HPDE6-E6E7 (cell line): ENCODE measurements at regions not wholly inside any gene's neighbourhood (a gene's known extent, or its start where the extent isn't known, plus 50 kb on each side); places are given as distances from the start of the nearest gene placed in this dataset.

Source experiments
- DNase-seq: peaks from one replicate; pipeline ENCODE4 v3.0.0; 2011; ENCODE audit warnings: missing footprints; ENCODE audit errors: extremely low spot score

DNA sequence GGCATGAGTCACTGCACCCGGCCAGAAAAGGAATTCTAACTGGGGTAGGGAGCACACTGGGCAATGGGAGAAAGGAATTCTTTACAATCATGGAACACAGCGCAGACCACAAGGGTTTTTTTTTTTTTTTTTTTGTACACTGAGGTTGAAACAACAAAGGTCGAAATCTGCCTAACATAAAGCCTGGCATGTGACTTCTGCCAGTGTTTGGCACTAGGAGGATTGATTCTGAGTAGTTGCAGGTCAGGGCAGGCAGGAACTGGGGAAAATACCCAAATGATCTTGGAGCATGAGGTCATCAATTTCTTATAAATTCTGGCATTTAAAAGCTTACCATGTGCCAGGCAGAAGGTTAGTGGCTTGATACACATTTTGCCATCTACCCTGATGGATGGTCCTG lies 202.0 kb upstream of the SNX19 start:
- no peak for DNase-seq

DNA sequence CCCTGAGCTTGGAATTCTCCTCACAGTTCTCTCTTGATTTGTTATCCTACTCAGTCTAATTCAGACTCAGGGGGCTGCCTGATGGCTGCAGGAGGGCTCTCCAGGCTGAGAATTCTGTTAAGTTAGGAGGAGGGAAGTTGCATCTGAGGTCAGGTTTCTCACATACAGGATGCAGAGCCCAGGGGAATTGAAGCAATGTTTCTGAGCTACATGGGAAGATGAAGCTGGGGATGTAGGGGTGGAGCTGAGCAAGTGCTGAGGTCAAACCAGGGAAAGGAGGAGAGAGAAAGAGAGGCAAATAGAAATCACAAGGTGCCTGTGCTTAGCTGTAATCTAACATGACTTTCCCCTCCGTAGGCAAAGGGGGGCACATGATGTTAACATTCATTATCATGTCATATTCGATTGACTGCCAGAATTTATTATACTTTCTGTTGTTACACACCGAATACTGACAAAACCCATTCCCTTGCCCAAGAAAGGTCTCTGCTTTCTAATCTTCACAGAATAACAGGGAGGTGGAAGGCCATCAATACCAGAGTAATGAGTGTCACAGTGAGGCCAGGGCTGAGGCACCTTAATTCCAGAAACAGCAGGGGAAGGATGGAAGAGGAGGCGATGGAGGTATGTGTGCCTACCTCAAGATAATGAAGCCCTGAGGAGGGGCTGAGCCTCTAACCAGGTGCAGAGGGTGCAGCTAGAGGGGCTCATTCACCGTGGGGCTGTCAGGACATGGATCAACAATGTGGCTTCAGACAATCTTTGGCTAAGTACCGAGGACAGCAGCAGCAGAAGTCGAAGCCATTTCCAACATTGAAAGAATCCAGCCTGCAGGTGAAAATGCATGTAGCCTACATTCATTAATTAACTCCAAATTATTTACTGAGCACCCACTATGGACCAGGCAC lies 205.4 kb upstream of the SNX19 start:
- DNase-seq: no peak

DNA sequence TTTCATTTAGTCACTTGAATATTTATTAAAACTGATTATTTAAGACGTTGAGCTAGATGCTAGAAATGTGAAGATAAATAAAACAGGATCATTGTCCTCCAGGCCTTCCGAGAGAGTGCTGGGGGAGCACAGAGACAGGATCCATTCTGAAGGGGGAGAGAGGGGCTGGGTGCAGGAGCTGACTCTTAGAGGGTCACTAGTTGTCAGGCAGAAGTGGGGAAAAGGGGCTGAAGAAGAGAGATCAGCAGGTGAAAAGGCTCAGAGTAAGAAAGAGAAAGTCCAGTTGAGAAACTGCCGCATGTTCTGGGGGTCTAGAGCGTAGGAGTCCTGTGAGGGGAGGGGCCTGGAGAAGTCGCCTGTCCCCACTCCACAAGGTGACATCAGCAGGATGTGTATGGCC lies 206.2 kb upstream of the SNX19 start:
- DNase-seq: no peak

DNA sequence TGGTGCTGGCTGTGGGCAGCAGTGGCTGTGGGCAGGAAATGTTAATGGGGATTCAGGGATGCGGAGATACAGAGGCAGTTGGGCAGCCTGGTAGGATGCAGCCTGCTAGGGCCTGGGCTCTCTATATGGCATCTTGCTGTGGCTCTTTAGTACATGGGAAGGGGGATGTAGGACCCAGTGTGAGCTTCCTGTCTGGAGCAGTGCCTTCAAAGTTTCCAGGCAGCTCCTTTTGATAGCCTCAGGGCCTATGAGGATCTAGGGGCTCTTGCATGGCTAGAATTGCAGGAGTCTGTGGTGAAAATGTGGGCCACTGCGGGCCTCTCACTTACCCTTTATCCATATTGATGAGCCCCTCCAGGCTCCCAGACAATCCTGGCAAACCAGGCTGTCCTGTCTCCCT lies 213.2 kb upstream of the SNX19 start:
- DNase-seq: no peak

DNA sequence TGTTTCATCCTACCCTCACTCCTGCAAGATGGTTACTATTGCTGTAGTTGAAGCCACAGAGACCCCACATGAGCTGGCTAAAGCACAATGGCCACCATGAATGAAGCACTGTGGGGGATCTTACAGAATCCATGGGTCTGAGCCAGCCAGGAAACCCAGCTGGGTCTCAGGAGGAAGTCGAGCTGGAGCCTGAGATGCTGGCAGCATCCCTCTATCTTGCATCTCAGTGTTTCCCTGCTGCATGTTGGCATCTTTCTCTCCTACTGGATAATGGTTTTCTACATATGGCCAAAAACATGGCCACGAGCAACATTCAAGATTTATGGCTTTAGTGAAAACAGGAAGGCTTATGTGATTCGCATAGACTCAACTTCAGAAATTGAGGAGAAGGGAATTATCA lies 219.3 kb upstream of the SNX19 start:
- DNase-seq: no peak

DNA sequence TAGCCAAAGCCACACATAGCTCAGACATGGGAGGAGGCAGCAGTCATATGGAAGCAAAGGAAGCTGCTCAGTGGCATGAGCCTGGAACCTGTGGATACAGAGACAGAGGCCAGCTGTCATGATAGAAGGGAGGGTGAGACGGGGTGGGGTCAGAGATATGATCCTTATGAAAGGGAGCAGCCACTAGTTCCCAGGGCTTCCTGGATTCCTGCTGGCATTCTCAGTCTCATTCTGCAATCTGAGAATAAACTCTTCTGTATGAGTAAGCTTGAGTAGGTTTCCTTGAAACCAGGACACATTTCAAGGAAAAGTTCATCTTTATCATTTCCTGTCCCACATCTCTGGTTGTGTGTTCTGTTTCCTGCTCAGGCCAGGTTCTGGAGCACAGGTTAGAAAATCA lies 220.2 kb upstream of the SNX19 start:
- no peak for DNase-seq

DNA sequence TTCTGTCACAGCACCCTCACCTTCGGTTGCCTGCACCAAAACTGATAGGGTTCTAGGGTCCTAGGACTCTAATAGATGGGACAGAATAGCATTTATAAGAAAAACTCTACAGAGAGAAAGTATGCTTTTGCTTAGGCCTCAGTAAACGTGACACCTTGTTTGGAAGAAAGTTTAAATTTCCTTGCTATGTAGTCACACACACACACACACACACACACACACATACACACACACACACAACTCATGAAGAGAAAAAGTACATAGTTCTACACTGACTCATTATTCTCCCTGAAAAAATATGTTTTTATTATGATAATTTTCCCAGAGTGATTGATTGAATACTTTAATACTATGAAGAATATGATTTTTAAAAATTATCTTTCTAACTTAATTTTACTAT lies 220.8 kb upstream of the SNX19 start:
- DNase-seq: no peak

DNA sequence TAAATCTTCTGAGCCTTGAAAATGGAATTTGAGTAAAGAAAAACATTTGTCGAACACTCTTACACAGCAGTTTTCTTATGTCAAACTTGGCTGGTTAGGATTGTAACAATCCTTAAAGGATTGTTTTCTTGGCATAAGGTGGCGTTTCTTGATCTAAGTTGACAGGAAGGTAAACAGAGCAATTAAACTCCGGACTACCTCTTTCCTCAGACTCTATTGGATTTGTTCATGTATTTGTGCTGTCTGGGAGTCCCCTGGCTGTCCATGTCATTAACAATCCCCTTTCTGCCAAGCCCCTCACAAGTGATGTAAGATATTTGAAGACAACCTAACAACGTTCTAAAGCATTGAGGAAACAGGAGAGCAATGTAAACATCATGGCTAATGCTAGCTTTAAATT lies 222.5 kb upstream of the SNX19 start:
- no peak for DNase-seq

DNA sequence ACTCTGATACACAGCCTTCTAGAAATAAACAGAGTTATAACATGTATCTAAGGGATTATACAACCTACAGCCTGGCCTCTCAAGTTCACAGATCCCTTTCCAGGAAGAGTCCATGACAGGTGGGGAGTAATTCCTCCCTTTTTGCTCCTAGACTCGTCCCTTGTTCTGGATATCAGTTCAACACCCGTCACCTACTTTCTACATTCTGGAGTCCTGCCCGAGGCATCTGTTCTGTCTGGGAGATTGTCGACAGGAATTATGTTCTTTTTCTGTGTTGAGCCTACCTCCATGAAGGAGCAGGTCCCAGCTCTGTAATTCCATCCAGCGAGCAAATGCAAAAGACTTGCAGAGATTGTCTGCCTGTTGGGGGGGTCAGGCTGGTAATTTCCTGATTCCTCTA lies 224.6 kb upstream of the NTM start:
- DNase-seq: no peak

DNA sequence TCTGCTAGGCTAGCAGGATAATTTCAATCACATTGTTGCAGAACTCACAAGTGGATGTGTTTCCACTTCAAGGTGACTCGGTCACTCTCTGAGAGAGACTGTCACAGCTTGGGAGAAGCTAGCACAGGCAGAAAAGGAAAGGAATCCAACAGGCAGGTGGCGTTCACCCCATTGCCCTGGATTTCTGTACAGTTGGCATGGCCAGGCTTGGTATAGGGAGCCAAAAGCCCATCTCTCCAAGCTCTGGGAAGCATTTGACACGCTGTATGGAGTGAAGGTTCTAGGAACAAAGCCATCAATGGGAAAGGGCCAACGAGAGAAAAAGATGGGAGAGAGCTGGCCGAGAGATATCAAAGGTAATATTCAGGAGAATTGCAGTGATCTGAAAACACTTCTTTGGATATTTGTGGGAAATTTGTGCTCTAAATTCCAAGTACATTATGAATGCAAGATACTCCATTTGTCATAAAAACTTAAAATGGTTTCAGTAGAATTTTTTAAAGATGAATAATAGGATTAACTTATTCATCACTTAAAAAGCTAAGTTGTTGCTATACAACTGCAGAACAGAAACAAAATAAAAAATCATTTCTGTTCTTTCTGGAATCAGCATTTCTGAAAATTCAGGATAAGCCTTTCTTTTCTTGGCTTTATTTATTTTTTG lies 223.5 kb upstream of the NTM start:
- DNase-seq: no peak

DNA sequence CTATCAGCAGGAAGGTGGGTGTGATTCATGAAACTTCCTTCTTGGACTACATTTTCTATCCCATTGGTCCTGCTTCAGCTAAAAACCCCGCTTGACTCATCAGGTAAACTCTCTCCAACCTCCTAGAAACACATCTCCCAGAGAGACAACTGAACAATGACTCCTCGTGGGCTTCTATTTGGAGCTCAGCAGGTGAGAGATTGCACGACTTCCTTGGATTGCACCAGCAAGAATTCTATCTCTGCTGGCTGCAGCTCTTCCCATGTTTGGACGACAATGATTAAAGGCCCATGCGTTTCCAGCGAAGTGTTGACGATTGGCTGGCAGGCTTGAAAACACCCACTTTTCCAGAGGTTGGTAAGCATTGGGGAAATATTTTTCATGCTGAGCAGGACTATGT lies 216.1 kb upstream of the NTM start:
- no peak for DNase-seq

DNA sequence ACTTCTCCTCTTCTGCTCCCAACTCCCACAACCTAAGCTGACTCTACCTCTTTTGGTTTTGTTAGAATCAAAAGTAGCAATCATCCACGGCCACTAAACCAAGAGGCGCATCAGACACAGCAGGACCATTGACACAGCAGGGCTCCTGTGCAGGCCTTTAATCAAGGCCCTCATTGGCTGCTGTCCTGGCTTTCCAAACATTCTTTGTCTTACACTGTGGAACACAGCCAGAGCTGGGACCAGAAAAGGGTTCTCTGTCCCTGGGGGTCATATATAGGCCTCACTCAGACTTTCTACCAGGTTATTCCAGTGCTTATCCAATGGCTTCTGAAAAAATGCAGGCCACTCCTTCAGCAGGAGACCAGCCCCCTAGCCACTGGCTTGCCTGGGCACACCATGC lies 212.7 kb upstream of the NTM start:
- no peak for DNase-seq

DNA sequence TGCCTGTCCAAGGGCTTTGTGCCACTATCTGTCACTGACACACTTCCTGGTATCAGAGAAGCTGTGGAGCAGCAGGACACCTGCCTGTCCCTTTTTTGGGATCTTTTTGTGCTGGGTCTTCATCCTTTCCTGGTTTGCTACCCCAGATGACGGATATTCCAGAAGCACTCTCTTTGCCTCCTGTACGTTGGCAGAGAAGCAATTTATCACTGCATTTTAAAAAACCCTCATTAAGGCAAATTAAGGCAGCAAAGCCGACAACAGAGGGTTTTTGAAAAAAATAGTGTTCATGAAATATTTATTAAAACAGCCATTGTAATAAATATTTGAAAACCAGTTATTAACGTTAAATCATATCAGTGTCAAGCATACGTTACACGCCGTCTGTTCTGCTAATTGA lies 209.6 kb upstream of the NTM start:
- no peak for DNase-seq

DNA sequence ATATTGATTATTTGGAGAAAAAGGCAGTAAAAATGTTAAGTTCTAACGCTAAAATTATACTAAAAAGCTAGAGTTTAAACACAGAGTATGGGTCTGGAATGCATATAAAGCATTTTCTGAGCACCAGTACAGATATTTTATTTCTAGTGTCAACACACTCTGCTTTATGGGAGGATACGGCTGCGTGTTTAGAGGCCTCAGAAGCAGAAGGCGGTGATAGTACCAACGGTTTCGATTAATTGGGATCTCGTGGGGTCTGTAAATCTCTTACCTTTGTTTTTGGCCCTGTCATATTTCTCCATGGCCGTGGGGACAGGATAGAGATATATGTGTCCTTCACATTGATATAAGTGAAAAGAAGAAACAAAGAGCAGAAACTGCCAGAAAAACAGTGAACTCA lies 206.8 kb upstream of the NTM start:
- DNase-seq: no peak

DNA sequence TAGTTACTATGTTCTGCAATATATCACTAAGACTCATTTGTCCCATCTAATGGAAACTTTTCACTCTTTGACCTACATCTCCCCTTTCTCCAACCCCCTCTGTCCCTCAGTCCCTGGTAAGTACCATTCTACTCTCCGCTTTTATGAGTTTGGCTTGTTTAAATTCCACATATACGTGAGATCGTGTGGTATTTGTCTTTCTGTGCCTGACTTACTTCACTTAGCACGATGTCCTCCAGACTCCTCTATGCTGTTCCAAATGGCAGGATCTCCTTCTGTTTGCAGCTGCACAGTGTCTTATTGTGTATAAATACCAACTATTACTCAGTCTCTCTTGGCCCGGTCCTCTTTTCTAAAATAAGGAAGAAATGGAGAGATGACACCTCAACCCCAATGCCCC lies 205.4 kb upstream of the NTM start:
- DNase-seq: no peak

DNA sequence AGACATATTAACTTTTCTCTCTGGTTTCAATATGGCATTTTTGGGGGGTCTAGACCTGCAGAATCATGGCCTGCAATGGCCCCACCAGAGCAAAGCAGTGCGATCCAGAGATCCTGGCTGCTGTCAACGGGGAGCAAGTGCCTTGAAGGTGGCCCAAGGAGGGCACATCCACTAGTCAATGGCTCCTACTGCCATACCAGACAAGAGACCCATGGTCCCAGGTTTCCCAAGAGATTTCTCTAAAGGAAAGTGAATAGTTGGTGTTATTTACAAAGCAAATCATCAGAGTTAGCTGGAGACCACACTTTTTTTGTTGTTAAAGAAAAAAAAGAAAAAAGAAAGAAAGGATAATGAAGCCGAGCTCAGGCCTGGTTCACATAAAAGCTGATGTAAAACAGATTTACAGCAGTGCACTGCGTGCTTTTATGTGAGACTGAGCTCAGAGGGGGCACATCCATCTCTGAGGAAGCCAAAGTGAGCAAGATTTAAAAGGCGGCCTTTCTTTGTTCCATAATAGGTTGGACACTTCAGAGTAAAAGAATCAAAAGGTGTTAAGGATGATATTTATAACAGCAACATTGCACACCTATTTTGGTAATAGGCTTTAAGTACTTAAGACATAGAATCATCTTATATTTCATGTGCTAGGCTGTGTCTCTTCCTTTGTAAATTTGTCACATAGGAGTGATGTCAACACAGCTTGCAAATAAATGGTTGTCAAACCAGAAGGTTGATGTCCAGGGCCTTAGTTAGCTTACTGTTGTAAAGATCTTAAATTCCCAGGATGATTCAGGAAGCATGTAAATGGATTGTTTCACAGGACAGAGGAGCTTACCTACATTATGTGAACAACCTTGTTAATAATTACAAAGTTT lies 201.3 kb upstream of the NTM start:
- DNase-seq: no peak

DNA sequence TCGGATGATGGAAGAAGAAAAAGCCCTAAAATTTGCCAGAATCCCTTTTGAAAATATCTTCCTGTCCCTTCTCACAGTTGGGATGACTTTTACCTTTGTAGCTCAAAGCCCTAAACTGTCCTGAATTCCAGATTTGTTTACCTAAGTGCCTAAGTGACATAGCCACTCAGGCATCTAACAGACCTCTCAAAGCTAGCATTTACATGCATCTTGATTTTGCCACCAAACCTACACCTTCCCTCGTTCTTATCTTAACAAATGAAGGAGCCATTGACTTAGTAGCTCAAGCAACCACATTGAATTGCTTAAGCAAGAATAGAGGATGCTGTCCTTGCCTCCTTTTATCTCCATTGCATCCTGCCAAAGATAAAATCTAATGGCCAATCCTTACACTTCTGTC lies 198.4 kb upstream of the NTM start:
- DNase-seq: no peak

DNA sequence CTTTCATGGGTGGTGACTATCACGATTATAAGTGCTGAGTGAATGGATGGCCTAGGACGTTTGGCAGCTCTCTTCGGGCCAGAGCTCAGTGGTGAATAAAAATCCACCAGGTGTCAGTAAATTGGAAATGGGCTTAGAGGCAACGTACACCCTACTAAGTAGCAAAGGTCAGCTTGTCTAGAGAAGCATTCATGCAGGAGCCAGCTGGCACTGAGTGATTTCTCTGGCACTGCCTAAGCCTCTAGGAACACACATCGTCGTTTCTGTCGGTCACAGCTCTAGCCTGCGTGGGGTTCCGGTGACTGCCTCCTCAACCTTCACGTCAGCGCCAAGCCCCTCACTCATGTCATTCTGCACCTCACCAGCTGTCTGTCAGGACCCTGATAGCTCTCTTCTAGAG lies 192.4 kb upstream of the NTM start:
- DNase-seq: no peak

DNA sequence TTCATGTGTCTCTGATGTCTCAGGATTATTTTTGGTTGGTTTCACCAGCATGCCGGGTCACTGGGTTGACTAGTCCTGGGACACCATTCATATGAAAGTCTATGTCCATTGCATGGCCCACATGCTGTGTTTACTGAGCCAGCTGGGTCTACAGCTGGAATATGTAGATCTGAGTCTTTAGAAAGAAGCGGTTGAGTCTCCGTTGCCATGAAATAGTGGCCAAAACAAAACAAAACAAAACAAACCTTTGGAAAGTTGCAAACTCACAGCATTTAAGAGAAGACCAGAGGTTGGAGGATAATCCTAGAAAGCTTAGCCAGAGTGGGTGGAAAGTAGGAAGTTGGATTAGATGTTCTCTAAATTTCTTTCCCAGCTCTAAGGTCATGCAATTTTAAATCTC lies 191.8 kb upstream of the NTM start:
- no peak for DNase-seq

DNA sequence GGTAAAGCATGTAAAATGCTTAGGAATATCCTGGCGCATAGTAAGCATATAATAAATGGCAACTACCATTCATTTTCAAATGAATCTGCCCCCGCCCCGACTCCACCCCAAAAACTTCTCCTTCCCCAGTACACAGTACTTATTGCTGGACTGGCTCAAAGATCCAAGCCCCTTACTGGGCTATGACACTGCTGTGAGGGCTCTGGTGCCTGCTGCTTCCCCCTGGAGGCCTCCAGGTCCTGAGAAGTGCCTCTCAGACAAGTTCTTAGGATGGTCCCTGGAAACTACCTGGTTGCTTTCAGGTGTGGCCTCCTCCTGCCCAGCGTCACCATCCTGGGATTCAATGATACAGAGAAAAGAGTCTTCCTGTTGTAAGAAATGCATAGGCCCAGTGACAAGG lies 190.6 kb upstream of the NTM start:
- DNase-seq: no peak

DNA sequence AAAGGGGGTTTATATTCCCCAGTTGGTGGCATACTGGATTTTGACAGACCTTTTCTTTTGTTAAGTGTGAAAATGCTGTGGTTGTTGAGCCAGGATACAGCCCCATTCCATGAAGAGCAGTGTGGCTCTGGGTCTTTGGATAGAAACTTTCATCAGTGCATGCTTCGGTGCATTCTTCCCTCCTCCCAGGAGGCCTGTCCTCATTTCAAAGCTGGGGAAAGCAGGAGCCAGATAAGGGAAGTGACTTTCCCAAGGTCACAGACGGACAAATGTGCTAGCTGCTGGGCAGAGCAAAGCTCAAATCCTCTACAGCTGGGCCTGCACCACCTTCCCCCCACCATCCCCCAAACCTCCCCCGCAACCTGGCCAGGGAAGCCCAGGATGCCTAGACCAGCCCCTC lies 184.5 kb upstream of the NTM start:
- DNase-seq: no peak

DNA sequence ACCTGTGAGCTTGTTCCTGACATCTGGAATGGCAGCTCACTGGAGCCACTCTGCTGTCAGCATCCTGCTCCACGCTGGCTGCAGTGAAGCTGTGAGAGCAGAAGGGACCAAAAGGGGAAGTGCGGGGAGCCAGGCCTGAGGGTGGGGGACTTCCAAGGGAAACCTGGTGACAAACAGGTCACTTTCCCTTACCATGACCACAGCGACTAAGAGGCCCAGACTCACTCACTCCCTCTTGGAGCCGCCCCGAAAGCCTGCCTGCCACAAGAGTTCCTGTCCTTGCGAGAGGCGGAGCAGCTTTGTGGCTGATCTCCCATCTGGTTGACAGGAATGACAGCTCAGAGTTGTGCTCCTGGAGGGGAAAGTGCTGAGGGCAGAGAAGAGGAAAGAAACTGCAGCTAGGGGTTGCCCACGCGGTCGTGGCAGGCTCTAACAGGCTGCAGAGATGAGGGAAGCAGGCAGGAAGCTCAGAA lies 183.8 kb upstream of the NTM start:
- no peak for DNase-seq
